SK-N-SH (cell line): ENCODE measurements at regions not wholly inside any gene's neighbourhood (a gene's known extent, or its start where the extent isn't known, plus 50 kb on each side); places are given as distances from the start of the nearest gene placed in this dataset.

ENCODE experiments used
- CTCF ChIA-PET: fragments of 300-600, 350-600 bp; formaldehyde crosslinking; extraction: SDS; loops from one replicate; lab custom pipeline; 2021; lab: Yijun Ruan, JAX
- POLR2A ChIA-PET: fragments of 350-600 bp; sonication (Branson Sonifier 250); formaldehyde crosslinking; extraction: SDS; loops from one replicate; lab custom pipeline; 2020; ENCODE audit warnings: antibody characterized with exemption, inconsistent platforms; lab: Yijun Ruan, JAX
- DNase-seq: peaks from one replicate; pipeline ENCODE4 v3.0.0; 2012
- H2AFZ ChIP-seq: fragments of 200-600 bp; sonication (generic); 2 replicates; pipeline ENCODE4 v1.8.1; 2016; ENCODE audit warnings: antibody characterized with exemption, mild to moderate bottlenecking, low read depth
- H3F3A ChIP-seq: fragments of 200-600 bp; sonication (generic); replicated peaks from 2 replicates; pipeline ENCODE3; 2016; ENCODE audit warnings: antibody characterized with exemption, mild to moderate bottlenecking; ENCODE audit not compliant: insufficient read depth
- H3K27ac ChIP-seq, 2 experiments: fragments of 200-500 bp in 1 of 2; fragments of 200-600 bp in 1 of 2; sonication (Bioruptor generic) in 1 of 2; sonication (generic), shearing (Covaris generic) in 1 of 2; 2 replicates each; pipeline versions ENCODE4 v1.5.1 to v1.6.1; 2014 to 2016; ENCODE audit warnings: low read depth in 2 of 2, inconsistent platforms in 1 of 2, low read length in 1 of 2, mild to moderate bottlenecking in 1 of 2, mixed read lengths in 1 of 2
- H3K27me3 ChIP-seq: fragments of 200-600 bp; sonication (generic), shearing (Covaris generic); 2 replicates; pipeline ENCODE4 v1.6.1; 2016; ENCODE audit warnings: mixed run types; ENCODE audit not compliant: insufficient read depth
- H3K36me3 ChIP-seq, 2 experiments: fragments of 200-500 bp in 1 of 2; fragments of 200-600 bp in 1 of 2; sonication (Bioruptor generic) in 1 of 2; sonication (generic) in 1 of 2; replicated peaks in 1 of 2; 2 replicates each; pipeline versions ENCODE3 to v1.5.1; 2014 to 2016; ENCODE audit warnings: low read length in 1 of 2, mild to moderate bottlenecking in 1 of 2; ENCODE audit not compliant: insufficient read depth in 2 of 2, control insufficient read depth in 1 of 2
- H3K4me1 ChIP-seq, 2 experiments: fragments of 200-500 bp in 1 of 2; fragments of 200-600 bp in 1 of 2; sonication (Bioruptor generic) in 1 of 2; sonication (generic), shearing (Covaris generic) in 1 of 2; 2 replicates each; pipeline versions ENCODE4 v1.5.1 to v1.6.1; 2014 to 2016; ENCODE audit warnings: low read depth in 1 of 2, low read length in 1 of 2, mixed run types in 1 of 2; ENCODE audit not compliant: insufficient read depth in 2 of 2, control insufficient read depth in 1 of 2
- H3K4me2 ChIP-seq: fragments of 200-600 bp; sonication (generic), shearing (Covaris generic); 2 replicates; pipeline ENCODE4 v1.6.1; 2017; ENCODE audit warnings: mixed run types
- H3K4me3 ChIP-seq, 2 experiments: fragments of 200-500 bp in 1 of 2; fragments of 200-600 bp in 1 of 2; sonication (Bioruptor generic) in 1 of 2; sonication (generic), shearing (Covaris generic) in 1 of 2; 2 replicates each; pipeline versions ENCODE4 v1.5.1 to v1.8.1; 2014 to 2016; ENCODE audit warnings: low read depth in 2 of 2, inconsistent platforms in 1 of 2, low read length in 1 of 2, mild to moderate bottlenecking in 1 of 2, mixed read lengths in 1 of 2, moderate library complexity in 1 of 2
- H3K79me2 ChIP-seq: fragments of 200-600 bp; sonication (generic); 2 replicates; pipeline ENCODE4 v1.8.1; 2017; ENCODE audit warnings: mild to moderate bottlenecking; ENCODE audit not compliant: insufficient read depth
- H3K9ac ChIP-seq: fragments of 200-600 bp; sonication (generic); 2 replicates; pipeline ENCODE4 v1.6.1; 2017; ENCODE audit warnings: mixed run types
- H3K9me2 ChIP-seq: fragments of 200-600 bp; sonication (generic); 2 replicates; pipeline ENCODE4 v1.6.1; 2017; ENCODE audit warnings: mixed run types
- H3K9me3 ChIP-seq: fragments of 200-600 bp; sonication (generic); 2 replicates; pipeline ENCODE4 v1.6.1; 2017; ENCODE audit warnings: mixed run types, mild to moderate bottlenecking, moderate library complexity
- H4K20me1 ChIP-seq: fragments of 200-600 bp; sonication (generic); 2 replicates; pipeline ENCODE4 v1.6.1; 2017; ENCODE audit warnings: mild to moderate bottlenecking, mixed run types; ENCODE audit not compliant: insufficient read depth
- ELF1 ChIP-seq: IDR thresholded peaks from 2 replicates; pipeline ENCODE4 v1.4.0; 2012
- EP300 ChIP-seq, 2 experiments: IDR thresholded peaks; 2 replicates each; pipeline versions ENCODE4 v1.4.0 to v1.6.1; 2012; ENCODE audit warnings: borderline replicate concordance in 1 of 2, low read depth in 1 of 2, low read length in 1 of 2
- EZH2phosphoT487 ChIP-seq: fragments of 200-600 bp; sonication (generic); IDR thresholded peaks from 2 replicates; pipeline ENCODE4 v1.6.1; 2017; ENCODE audit warnings: low read depth, mixed run types, mild to moderate bottlenecking, antibody characterized with exemption, moderate library complexity, borderline replicate concordance
- FOXM1 ChIP-seq: IDR thresholded peaks from 2 replicates; pipeline ENCODE4 v1.4.0; 2012; ENCODE audit warnings: low read depth, mild to moderate bottlenecking
- GABPA ChIP-seq: IDR thresholded peaks from 2 replicates; pipeline ENCODE4 v1.4.0; 2012; ENCODE audit warnings: low read depth, mild to moderate bottlenecking
- GATA2 ChIP-seq: sonication (generic); formaldehyde crosslinking; IDR thresholded peaks from 2 replicates; pipeline ENCODE4 v1.5.0; 2020; ENCODE audit warnings: mild to moderate bottlenecking, missing genetic modification reagents
- JUND ChIP-seq: IDR thresholded peaks from 2 replicates; pipeline ENCODE4 v1.4.0; 2012
- MEF2A ChIP-seq: IDR thresholded peaks from 2 replicates; pipeline ENCODE4 v1.4.0; 2012; ENCODE audit warnings: low read depth, borderline replicate concordance
- NFIC ChIP-seq: IDR thresholded peaks from 2 replicates; pipeline ENCODE4 v1.4.0; 2012; ENCODE audit warnings: borderline replicate concordance
- POLR2AphosphoS5 ChIP-seq: IDR thresholded peaks from 2 replicates; pipeline ENCODE4 v1.6.1; 2012; ENCODE audit warnings: low read depth, low read length
- RAD21 ChIP-seq: IDR thresholded peaks from 2 replicates; pipeline ENCODE4 v1.6.1; 2012; ENCODE audit warnings: mild to moderate bottlenecking, low read length
- RCOR1 ChIP-seq: fragments of 150-350 bp; IDR thresholded peaks from 2 replicates; pipeline ENCODE4 v1.6.1; 2017; ENCODE audit warnings: antibody characterized with exemption, low read length
- RFX5 ChIP-seq: IDR thresholded peaks from 2 replicates; pipeline ENCODE4 v1.6.1; 2012; ENCODE audit warnings: mild to moderate bottlenecking, improper control_type of control experiment, low read length
- RXRA ChIP-seq: IDR thresholded peaks from 2 replicates; pipeline ENCODE4 v1.4.0; 2012; ENCODE audit warnings: low read depth, mild to moderate bottlenecking, borderline replicate concordance
- SMC3 ChIP-seq: IDR thresholded peaks from 2 replicates; pipeline ENCODE4 v1.6.1; 2012; ENCODE audit warnings: low read depth, low read length, improper control_type of control experiment
- TEAD4 ChIP-seq: IDR thresholded peaks from 2 replicates; pipeline ENCODE4 v1.4.0; 2012; ENCODE audit warnings: mild to moderate bottlenecking, borderline replicate concordance; ENCODE audit not compliant: insufficient read depth
- WGBS: methylation state at CpG from one replicate; pipeline ENCODE4 v1.1.6; 2017; ENCODE audit warnings: low lambda C conversion rate; 5-methylcytosine and 5-hydroxymethylcytosine counted together
- TF ChIP-seq, protein P1 (sequence below): IDR thresholded peaks from 2 replicates; pipeline ENCODE4; 2012
- TF ChIP-seq, protein P2 (sequence below): fragments of 200-600 bp; sonication (generic); IDR thresholded peaks from 2 replicates; pipeline ENCODE4 v1.6.1; 2017; ENCODE audit warnings: antibody characterized with exemption, mild to moderate bottlenecking, moderate library complexity
- TF ChIP-seq, protein P3 (sequence below): IDR thresholded peaks from 2 replicates; pipeline ENCODE4 v1.4.0; 2012; ENCODE audit warnings: low read depth, borderline replicate concordance
- TF ChIP-seq, protein P4 (sequence below): IDR thresholded peaks from 2 replicates; pipeline ENCODE4 v1.4.0; 2012; ENCODE audit warnings: low read depth
- TF ChIP-seq, protein P5 (sequence below): fragments of 150-350 bp; IDR thresholded peaks from 2 replicates; pipeline ENCODE4 v1.6.1; 2017; ENCODE audit warnings: antibody characterized with exemption, low read length, low read depth, borderline replicate concordance
- TF ChIP-seq, protein P6 (sequence below): IDR thresholded peaks from 2 replicates; pipeline ENCODE4 v1.4.0; 2012; ENCODE audit warnings: low read depth, borderline replicate concordance

DNA sequence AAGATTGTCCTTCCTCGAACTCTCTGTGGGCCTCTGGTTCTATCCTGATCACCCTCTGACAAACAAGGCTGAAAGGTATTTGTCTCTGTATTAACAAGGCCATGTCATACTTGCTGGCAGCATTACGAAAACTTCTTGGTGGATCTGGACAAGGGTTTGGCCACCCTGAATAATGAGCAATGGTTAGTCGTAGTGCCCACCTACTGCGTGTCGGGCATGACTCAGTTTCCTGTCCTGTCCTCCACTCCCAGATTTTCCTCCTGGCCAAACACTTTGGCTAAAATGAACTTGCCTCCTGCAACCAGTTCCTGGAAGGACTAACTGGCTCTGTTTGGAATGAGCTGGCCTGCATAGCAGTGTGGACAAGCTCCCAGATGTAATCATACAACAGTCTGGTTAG, 198.5 kb upstream of the SMIM21 start:
- Histone ChIP-seq H2AFZ (no peak overlapping the region), H3K9me3 (no peaks in the 10 kb centered on the region), H3K79me2 (no peaks in the 10 kb centered on the region), H3F3A (no peaks in the 10 kb centered on the region), H3K4me2 (no peak overlapping the region), H3K36me3 (no peaks in the 10 kb centered on the region), H3K27ac (no peak overlapping the region), H4K20me1 (no peaks in the 10 kb centered on the region), H3K4me3 (no peak overlapping the region), H3K27me3 (no peaks in the 10 kb centered on the region), H3K4me1 (no peaks in the 10 kb centered on the region), H3K9ac (no peak overlapping the region), H3K9me2 (no peaks in the 10 kb centered on the region)
- CTCF ChIA-PET = interaction anchor here (0.6 kb wide), 1 partner anchor 357 kb away, joined by 3 read pairs; no protein-coding TSS in a partner anchor
- no peak for DNase-seq
- 40% methylated on average over 5 of the region's 5 CpGs for WGBS
- POLR2A ChIA-PET = no interaction called here
- TF ChIP-seq, protein P1, sequence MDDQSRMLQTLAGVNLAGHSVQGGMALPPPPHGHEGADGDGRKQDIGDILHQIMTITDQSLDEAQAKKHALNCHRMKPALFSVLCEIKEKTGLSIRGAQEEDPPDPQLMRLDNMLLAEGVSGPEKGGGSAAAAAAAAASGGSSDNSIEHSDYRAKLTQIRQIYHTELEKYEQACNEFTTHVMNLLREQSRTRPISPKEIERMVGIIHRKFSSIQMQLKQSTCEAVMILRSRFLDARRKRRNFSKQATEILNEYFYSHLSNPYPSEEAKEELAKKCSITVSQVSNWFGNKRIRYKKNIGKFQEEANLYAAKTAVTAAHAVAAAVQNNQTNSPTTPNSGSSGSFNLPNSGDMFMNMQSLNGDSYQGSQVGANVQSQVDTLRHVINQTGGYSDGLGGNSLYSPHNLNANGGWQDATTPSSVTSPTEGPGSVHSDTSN = no peak
- no peak for TF ChIP-seq ELF1
- TF ChIP-seq, protein P2, sequence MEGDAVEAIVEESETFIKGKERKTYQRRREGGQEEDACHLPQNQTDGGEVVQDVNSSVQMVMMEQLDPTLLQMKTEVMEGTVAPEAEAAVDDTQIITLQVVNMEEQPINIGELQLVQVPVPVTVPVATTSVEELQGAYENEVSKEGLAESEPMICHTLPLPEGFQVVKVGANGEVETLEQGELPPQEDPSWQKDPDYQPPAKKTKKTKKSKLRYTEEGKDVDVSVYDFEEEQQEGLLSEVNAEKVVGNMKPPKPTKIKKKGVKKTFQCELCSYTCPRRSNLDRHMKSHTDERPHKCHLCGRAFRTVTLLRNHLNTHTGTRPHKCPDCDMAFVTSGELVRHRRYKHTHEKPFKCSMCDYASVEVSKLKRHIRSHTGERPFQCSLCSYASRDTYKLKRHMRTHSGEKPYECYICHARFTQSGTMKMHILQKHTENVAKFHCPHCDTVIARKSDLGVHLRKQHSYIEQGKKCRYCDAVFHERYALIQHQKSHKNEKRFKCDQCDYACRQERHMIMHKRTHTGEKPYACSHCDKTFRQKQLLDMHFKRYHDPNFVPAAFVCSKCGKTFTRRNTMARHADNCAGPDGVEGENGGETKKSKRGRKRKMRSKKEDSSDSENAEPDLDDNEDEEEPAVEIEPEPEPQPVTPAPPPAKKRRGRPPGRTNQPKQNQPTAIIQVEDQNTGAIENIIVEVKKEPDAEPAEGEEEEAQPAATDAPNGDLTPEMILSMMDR = no peak
- TF ChIP-seq RXRA = no peak
- TF ChIP-seq, protein P3, sequence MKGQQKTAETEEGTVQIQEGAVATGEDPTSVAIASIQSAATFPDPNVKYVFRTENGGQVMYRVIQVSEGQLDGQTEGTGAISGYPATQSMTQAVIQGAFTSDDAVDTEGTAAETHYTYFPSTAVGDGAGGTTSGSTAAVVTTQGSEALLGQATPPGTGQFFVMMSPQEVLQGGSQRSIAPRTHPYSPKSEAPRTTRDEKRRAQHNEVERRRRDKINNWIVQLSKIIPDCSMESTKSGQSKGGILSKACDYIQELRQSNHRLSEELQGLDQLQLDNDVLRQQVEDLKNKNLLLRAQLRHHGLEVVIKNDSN = no peak
- no peak for TF ChIP-seq TEAD4
- no peak for TF ChIP-seq EP300 (IDR thresholded peaks at IDR 0.05; ENCODE audit: borderline replicate concordance in 1 of 2, low read depth in 1 of 2, low read length in 1 of 2)
- no peak for TF ChIP-seq MEF2A
- TF ChIP-seq, protein P4, sequence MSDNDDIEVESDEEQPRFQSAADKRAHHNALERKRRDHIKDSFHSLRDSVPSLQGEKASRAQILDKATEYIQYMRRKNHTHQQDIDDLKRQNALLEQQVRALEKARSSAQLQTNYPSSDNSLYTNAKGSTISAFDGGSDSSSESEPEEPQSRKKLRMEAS = no peak
- no peak for TF ChIP-seq FOXM1
- TF ChIP-seq, protein P5, sequence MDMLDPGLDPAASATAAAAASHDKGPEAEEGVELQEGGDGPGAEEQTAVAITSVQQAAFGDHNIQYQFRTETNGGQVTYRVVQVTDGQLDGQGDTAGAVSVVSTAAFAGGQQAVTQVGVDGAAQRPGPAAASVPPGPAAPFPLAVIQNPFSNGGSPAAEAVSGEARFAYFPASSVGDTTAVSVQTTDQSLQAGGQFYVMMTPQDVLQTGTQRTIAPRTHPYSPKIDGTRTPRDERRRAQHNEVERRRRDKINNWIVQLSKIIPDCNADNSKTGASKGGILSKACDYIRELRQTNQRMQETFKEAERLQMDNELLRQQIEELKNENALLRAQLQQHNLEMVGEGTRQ = no peak

DNA sequence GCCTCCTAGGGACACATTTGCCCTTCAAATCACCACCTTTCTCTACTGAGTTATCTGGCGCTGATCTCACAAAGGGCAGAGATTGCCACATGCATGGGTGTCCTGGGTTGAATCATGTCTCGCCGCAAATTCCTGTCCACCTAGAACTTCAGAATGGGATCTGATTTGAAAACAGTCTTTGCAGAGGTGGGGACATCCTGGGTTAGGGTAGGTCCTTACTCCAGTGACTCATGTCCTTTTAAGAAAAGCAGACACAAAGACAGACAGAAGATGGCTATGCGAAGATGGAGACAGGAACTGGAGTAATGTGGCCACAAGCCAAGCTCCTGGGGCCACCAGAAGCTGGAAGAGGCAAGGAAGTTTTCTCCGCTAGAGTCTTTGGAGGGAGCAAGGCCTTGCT, 197.4 kb upstream of the SMIM21 start:
- no peaks in the 10 kb centered on the region for H3K9me2 ChIP-seq
- no peak for TF ChIP-seq ELF1
- no peak for TF ChIP-seq NFIC
- no peak for TF ChIP-seq POLR2AphosphoS5
- no peak for TF ChIP-seq RAD21
- TF ChIP-seq SMC3 = no peak
- no peak for TF ChIP-seq EZH2phosphoT487
- TF ChIP-seq, protein P3 = no peak
- TF ChIP-seq RCOR1 = no peak
- TF ChIP-seq RFX5 = no peak
- TF ChIP-seq GATA2 (CRISPR knock-in tag) = no peak
- TF ChIP-seq GABPA = no peak
- TF ChIP-seq JUND = no peak
- no peak for TF ChIP-seq FOXM1
- no peak for TF ChIP-seq TEAD4
- TF ChIP-seq, protein P6, sequence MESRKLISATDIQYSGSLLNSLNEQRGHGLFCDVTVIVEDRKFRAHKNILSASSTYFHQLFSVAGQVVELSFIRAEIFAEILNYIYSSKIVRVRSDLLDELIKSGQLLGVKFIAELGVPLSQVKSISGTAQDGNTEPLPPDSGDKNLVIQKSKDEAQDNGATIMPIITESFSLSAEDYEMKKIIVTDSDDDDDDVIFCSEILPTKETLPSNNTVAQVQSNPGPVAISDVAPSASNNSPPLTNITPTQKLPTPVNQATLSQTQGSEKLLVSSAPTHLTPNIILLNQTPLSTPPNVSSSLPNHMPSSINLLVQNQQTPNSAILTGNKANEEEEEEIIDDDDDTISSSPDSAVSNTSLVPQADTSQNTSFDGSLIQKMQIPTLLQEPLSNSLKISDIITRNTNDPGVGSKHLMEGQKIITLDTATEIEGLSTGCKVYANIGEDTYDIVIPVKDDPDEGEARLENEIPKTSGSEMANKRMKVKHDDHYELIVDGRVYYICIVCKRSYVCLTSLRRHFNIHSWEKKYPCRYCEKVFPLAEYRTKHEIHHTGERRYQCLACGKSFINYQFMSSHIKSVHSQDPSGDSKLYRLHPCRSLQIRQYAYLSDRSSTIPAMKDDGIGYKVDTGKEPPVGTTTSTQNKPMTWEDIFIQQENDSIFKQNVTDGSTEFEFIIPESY = no peak
- TF ChIP-seq, all 33 proteins: peak for 0
- no peaks in the 10 kb centered on the region for H3K27me3 ChIP-seq
- no peak for DNase-seq
- no peaks in the 10 kb centered on the region for H3K36me3 ChIP-seq
- no peak overlapping the region for H3K4me2 ChIP-seq
- H3K9ac ChIP-seq = no peak overlapping the region
- H3K9me3 ChIP-seq = no peaks in the 10 kb centered on the region
- no peak overlapping the region for H2AFZ ChIP-seq
- no peak overlapping the region for H3K27ac ChIP-seq
- ChIA-PET POLR2A (no interaction called here), CTCF (no interaction called here)
- H4K20me1 ChIP-seq = no peaks in the 10 kb centered on the region
- no peaks in the 10 kb centered on the region for H3K79me2 ChIP-seq
- H3F3A ChIP-seq = no peaks in the 10 kb centered on the region
- H3K4me3 ChIP-seq = no peak overlapping the region
- H3K4me1 ChIP-seq = no peaks in the 10 kb centered on the region
- WGBS = 60% methylated on average over 5 of the region's 5 CpGs
